HepG2 (cell line): ENCODE measurements at regions not wholly inside any gene's neighbourhood (a gene's known extent, or its start where the extent isn't known, plus 50 kb on each side); places are given as distances from the start of the nearest gene placed in this dataset.

ENCODE experiments used
- ATAC-seq: fragments of 200-7000 bp; cut with Tn5 transposase; 3 replicates; pipeline ENCODE4 v1.9.1; 2020; ENCODE audit warnings: mild to moderate bottlenecking, moderate library complexity
- BruUV-seq: library from RNA; stranded (reverse); fragments of 400-500 nt; replicated peaks from 2 replicates; lab custom pipeline; 2021; lab: Mats Ljungman, UMichigan
- CTCF ChIA-PET: fragments of 300-600 bp; formaldehyde crosslinking; extraction: SDS; loops from one replicate; lab custom pipeline; 2021; ENCODE audit warnings: low total read pairs, inconsistent platforms, low intra/inter-chr PET ratio; lab: Yijun Ruan, JAX
- POLR2A ChIA-PET: fragments of 350-600 bp; sonication (Branson Sonifier 250); formaldehyde crosslinking; loops from one replicate; lab custom pipeline; 2020; ENCODE audit warnings: antibody characterized with exemption, inconsistent platforms; lab: Yijun Ruan, JAX
- DNase-seq: peaks from one replicate; pipeline ENCODE4 v3.0.0-alpha.2; 2015; ENCODE audit warnings: low spot score
- FAIRE-seq: peaks from 3 replicates; lab custom pipeline; 2011; peaks lifted over from hg19 to GRCh38; lab: Jason Lieb, UNC
- H2AFZ ChIP-seq: one replicate; pipeline ENCODE4 v1.6.1; 2011; ENCODE audit warnings: low read length, inconsistent platforms
- H3K27ac ChIP-seq: fragments of 300-600 bp; 3 replicates; pipeline ENCODE4 v1.8.0; 2011; ENCODE audit warnings: mixed run types, mild to moderate bottlenecking, mixed read lengths, low read length, inconsistent platforms; ENCODE audit not compliant: insufficient read depth; ENCODE audit errors: extremely low read length
- H3K27me3 ChIP-seq, 2 experiments: fragments of 200-600 bp in 1 of 2; 2 replicates in 1 of 2; 3 replicates in 1 of 2; pipeline versions ENCODE4 v1.6.0 to v1.8.0; 2011; ENCODE audit warnings: low read length in 2 of 2, mild to moderate bottlenecking in 2 of 2, moderate library complexity in 2 of 2, inconsistent platforms in 1 of 2; ENCODE audit not compliant: insufficient read depth in 2 of 2, control insufficient read depth in 1 of 2
- H3K36me3 ChIP-seq, 2 experiments: fragments of 200-600 bp in 1 of 2; replicated peaks in 1 of 2; 2 replicates in 1 of 2; 3 replicates in 1 of 2; pipeline versions ENCODE4 v1.5.1 to v1.8.0; 2011; ENCODE audit warnings: low read length in 2 of 2, inconsistent platforms in 1 of 2; ENCODE audit not compliant: insufficient read depth in 2 of 2, control insufficient read depth in 1 of 2
- H3K4me1 ChIP-seq: 2 replicates; pipeline ENCODE4 v1.5.1; 2012; ENCODE audit warnings: low read length, inconsistent platforms; ENCODE audit not compliant: insufficient read depth
- H3K4me2 ChIP-seq: 2 replicates; pipeline ENCODE4 v1.6.0; 2011; ENCODE audit warnings: low read depth, low read length, inconsistent platforms
- H3K4me3 ChIP-seq, 3 experiments: fragments of 200-600 bp in 1 of 3; sonication (generic), shearing (Covaris generic) in 1 of 3; replicated peaks in 1 of 3; 2 replicates each; pipeline ENCODE4 v1.5.1; 2011 to 2016; ENCODE audit warnings: low read length in 3 of 3, inconsistent platforms in 2 of 3, low read depth in 2 of 3, mild to moderate bottlenecking in 2 of 3, control low read depth in 1 of 3, mixed read lengths in 1 of 3; ENCODE audit not compliant: insufficient read depth in 1 of 3
- H3K79me2 ChIP-seq: one replicate; pipeline ENCODE4 v1.6.1; 2011; ENCODE audit warnings: low read length, inconsistent platforms; ENCODE audit not compliant: insufficient read depth
- H3K9ac ChIP-seq: 2 replicates; pipeline ENCODE4 v1.6.0; 2011; ENCODE audit warnings: mild to moderate bottlenecking, low read depth, low read length, inconsistent platforms; ENCODE audit not compliant: insufficient read depth
- H3K9me3 ChIP-seq: 2 replicates; pipeline ENCODE4 v1.5.1; 2012; ENCODE audit warnings: mild to moderate bottlenecking, low read length
- H4K20me1 ChIP-seq: 2 replicates; pipeline ENCODE4 v1.6.0; 2011; ENCODE audit warnings: inconsistent platforms, mild to moderate bottlenecking, low read length, moderate library complexity; ENCODE audit not compliant: insufficient read depth
- AHR ChIP-seq: IDR thresholded peaks from 2 replicates; pipeline ENCODE4 v1.6.1; 2018; ENCODE audit warnings: missing genetic modification reagents, missing compliant biosample characterization
- ATRX ChIP-seq: sonication (generic); formaldehyde crosslinking; IDR thresholded peaks from 2 replicates; pipeline ENCODE4 v1.4.0; 2020; ENCODE audit warnings: missing genetic modification reagents, borderline replicate concordance
- CENPBD1 ChIP-seq: sonication (generic); formaldehyde crosslinking; IDR thresholded peaks from 2 replicates; pipeline ENCODE4 v1.8.0; 2022; ENCODE audit warnings: missing genetic modification reagents, low read depth, mild to moderate bottlenecking, borderline replicate concordance
- ETS1 ChIP-seq: sonication (generic); formaldehyde crosslinking; IDR thresholded peaks from 2 replicates; pipeline ENCODE4 v1.4.0; 2020; ENCODE audit warnings: missing genetic modification reagents
- FOXK2 ChIP-seq: fragments of 450-650 bp; IDR thresholded peaks from 2 replicates; pipeline ENCODE4 v1.6.1; 2016
- HES4 ChIP-seq: sonication (generic); formaldehyde crosslinking; IDR thresholded peaks from 2 replicates; pipeline ENCODE4 v1.9.0; 2021; ENCODE audit warnings: mild to moderate bottlenecking, missing genetic modification reagents, borderline replicate concordance
- IKZF4 ChIP-seq: sonication (generic); formaldehyde crosslinking; IDR thresholded peaks from 2 replicates; pipeline ENCODE4 v1.5.1; 2020; ENCODE audit warnings: borderline replicate concordance, mild to moderate bottlenecking, low read depth, missing genetic modification reagents; ENCODE audit errors: not compliant biosample characterization
- NFATC3 ChIP-seq: sonication (generic); formaldehyde crosslinking; IDR thresholded peaks from 2 replicates; pipeline ENCODE4 v1.5.1; 2020; ENCODE audit warnings: mild to moderate bottlenecking, missing genetic modification reagents
- NR2C2 ChIP-seq: sonication (generic); formaldehyde crosslinking; IDR thresholded peaks from 2 replicates; pipeline ENCODE4 v1.4.0; 2020; ENCODE audit warnings: missing genetic modification reagents, mild to moderate bottlenecking, moderate library complexity, borderline replicate concordance
- PRDM10 ChIP-seq: sonication (generic); formaldehyde crosslinking; IDR thresholded peaks from 2 replicates; pipeline ENCODE4 v1.4.0; 2020; ENCODE audit warnings: low read depth, missing genetic modification reagents
- YEATS2 ChIP-seq: sonication (generic); formaldehyde crosslinking; IDR thresholded peaks from 2 replicates; pipeline ENCODE4 v1.4.0; 2020; ENCODE audit warnings: missing genetic modification reagents, borderline replicate concordance
- ZFP37 ChIP-seq: sonication (generic); formaldehyde crosslinking; IDR thresholded peaks from 2 replicates; pipeline ENCODE4 v1.4.0; 2020; ENCODE audit warnings: missing genetic modification reagents, borderline replicate concordance
- ZNF143 ChIP-seq: sonication (generic); formaldehyde crosslinking; IDR thresholded peaks from 2 replicates; pipeline ENCODE4 v1.4.0; 2020; ENCODE audit warnings: missing genetic modification reagents
- ZNF335 ChIP-seq: sonication (generic); formaldehyde crosslinking; IDR thresholded peaks from 2 replicates; pipeline ENCODE4 v1.4.0; 2020; ENCODE audit warnings: missing genetic modification reagents
- ZNF501 ChIP-seq: sonication (generic); formaldehyde crosslinking; IDR thresholded peaks from 2 replicates; pipeline ENCODE4 v1.5.1; 2020; ENCODE audit warnings: mild to moderate bottlenecking, moderate library complexity, missing genetic modification reagents
- ZNF572 ChIP-seq: sonication (generic); formaldehyde crosslinking; IDR thresholded peaks from 2 replicates; pipeline ENCODE4 v1.5.1; 2020; ENCODE audit warnings: mild to moderate bottlenecking, missing genetic modification reagents
- ZNF589 ChIP-seq: sonication (generic); formaldehyde crosslinking; conservative IDR thresholded peaks from 2 replicates; pipeline ENCODE4 v1.8.0; 2022; ENCODE audit warnings: mild to moderate bottlenecking, moderate library complexity, missing genetic modification reagents
- ZNF607 ChIP-seq: sonication (generic); formaldehyde crosslinking; IDR thresholded peaks from 2 replicates; pipeline ENCODE4 v1.5.1; 2020; ENCODE audit warnings: missing genetic modification reagents, mild to moderate bottlenecking, borderline replicate concordance
- ZNF766 ChIP-seq: sonication (generic); formaldehyde crosslinking; IDR thresholded peaks from 2 replicates; pipeline ENCODE4 v1.5.0; 2020; ENCODE audit warnings: missing genetic modification reagents, borderline replicate concordance
- WGBS: methylation state at CpG from one replicate; pipeline ENCODE4 v1.1.6; 2017; ENCODE audit warnings: low lambda C conversion rate; 5-methylcytosine and 5-hydroxymethylcytosine counted together
- in situ Hi-C: cut with HindIII; loops from 2 replicates; pipeline ENCODE4 v1.10.0; 2017; ENCODE audit warnings: low pct_unique_long_range_greater_than_20kb; ENCODE audit not compliant: extremely low pct_ligation_motif_present
- intact Hi-C: fragments of 100-400 bp; cut with micrococcal nuclease; formaldehyde crosslinking; loops from one replicate; pipeline ENCODE4 v1.10.0; 2022; ENCODE audit not compliant: unreplicated experiment

GRCh38 chr11:64444838-64445441 is 86.0 kb downstream of the RPS6KA4 start (continued):
- TF ChIP-seq ZNF766 (CRISPR knock-in tag), result no peak
- TF ChIP-seq ZNF143 (CRISPR knock-in tag), result peak; percentile 78
- TF ChIP-seq PRDM10 (CRISPR knock-in tag), result no peak
- TF ChIP-seq FOXK2, result no peak
- no peak for TF ChIP-seq ZNF572 (CRISPR knock-in tag)
- TF ChIP-seq ZFP37 (CRISPR knock-in tag), result no peak
- no peak for TF ChIP-seq HES4 (CRISPR knock-in tag)

GRCh38 chr11:64445651-64446050 is 86.7 kb downstream of the RPS6KA4 start:
- Histone ChIP-seq H3K9me3 (no peaks in the 10 kb centered on the region), H3K27ac (no peak overlapping the region), H3K4me3 (no peak overlapping the region), H2AFZ (no peak overlapping the region), H3K79me2 (no peaks in the 10 kb centered on the region), H3K4me1 (peaks cover 17% of the 10 kb centered on the region), H4K20me1 (no peaks in the 10 kb centered on the region), H3K27me3 (peaks cover 2 to 53% of the 10 kb centered on the region in 2 experiments; a peak in 4 of 5 replicates), H3K9ac (no peak overlapping the region), H3K36me3 (no peaks in the 10 kb centered on the region), H3K4me2 (no peak overlapping the region)
- BruUV-seq, result no TSS peak
- ChIA-PET POLR2A (no interaction called here), CTCF (no interaction called here)
- 29% methylated on average over 4 of the region's 4 CpGs for WGBS
- no peak for ATAC-seq
- no peak for DNase-seq
- FAIRE-seq, result no peak
- in situ Hi-C loops (loop anchor here (10.0 kb wide), 1 partner anchor 209 kb away; no protein-coding TSS in a partner anchor), intact Hi-C loops (loop anchor here (5.0 kb wide), 1 partner anchor 207 kb away; no protein-coding TSS in a partner anchor)
- no peak for TF ChIP-seq YEATS2
- TF ChIP-seq AHR (CRISPR knock-in tag), result no peak
- no peak for TF ChIP-seq ETS1 (CRISPR knock-in tag)
- TF ChIP-seq NFATC3, result no peak
- TF ChIP-seq ATRX (CRISPR knock-in tag), result no peak
- TF ChIP-seq CENPBD1 (CRISPR knock-in tag), result no peak
- no peak for TF ChIP-seq NR2C2
- no peak for TF ChIP-seq ZNF501 (CRISPR knock-in tag)
- no peak for TF ChIP-seq IKZF4 (CRISPR knock-in tag)
- no peak for TF ChIP-seq ZNF589 (CRISPR knock-in tag)
- TF ChIP-seq ZNF607, result no peak
- no peak for TF ChIP-seq ZNF335 (CRISPR knock-in tag)
